ENCODE measurements at regions not wholly inside any gene's neighbourhood (a gene's known extent, or its start where the extent isn't known, plus 50 kb on each side); places are given as distances from the start of the nearest gene placed in this dataset.

GRCh38 chr16:85491058-85491771, 121.9 kb upstream of the GSE1 start:
- no peak for DNase-seq

- no peak for DNase-seq
Measured at GRCh38 chr16:85491798-85492294, 121.3 kb upstream of the GSE1 start.

GRCh38 chr16:85492295-85492864, 120.7 kb upstream of the GSE1 start:
- DNase-seq, result no peak

- DNase-seq, result no peak
Measured at GRCh38 chr16:85494315-85494714, 118.8 kb upstream of the GSE1 start.

- DNase-seq, result no peak
Measured at GRCh38 chr16:85495259-85495658, 117.9 kb upstream of the GSE1 start.

GRCh38 chr16:85495823-85496538, 117.1 kb upstream of the GSE1 start:
- no peak for DNase-seq

- no peak for DNase-seq
Measured at GRCh38 chr16:85497622-85498314, 115.4 kb upstream of the GSE1 start.

- peak; percentile 65 for DNase-seq
Measured at GRCh38 chr16:85498607-85499006, 114.5 kb upstream of the GSE1 start.

- DNase-seq, result no peak
Measured at GRCh38 chr16:85500220-85500619, 112.9 kb upstream of the GSE1 start.

- no peak for DNase-seq
Measured at GRCh38 chr16:85501900-85502299, 111.2 kb upstream of the GSE1 start.

- DNase-seq, result no peak
Measured at GRCh38 chr16:85502357-85502756, 110.8 kb upstream of the GSE1 start.

- no peak for DNase-seq
Measured at GRCh38 chr16:85503679-85504231, 109.4 kb upstream of the GSE1 start.

- no peak for DNase-seq
Measured at GRCh38 chr16:85504242-85504641, 108.9 kb upstream of the GSE1 start.

- DNase-seq, result no peak
Measured at GRCh38 chr16:85505794-85506634, 107.1 kb upstream of the GSE1 start.

GRCh38 chr16:85506635-85506911, 106.5 kb upstream of the GSE1 start:
- no peak for DNase-seq

- no peak for DNase-seq
Measured at GRCh38 chr16:85507342-85507741, 105.8 kb upstream of the GSE1 start.

- DNase-seq, result no peak
Measured at GRCh38 chr16:85508388-85508787, 104.7 kb upstream of the GSE1 start.

- DNase-seq, result no peak
Measured at GRCh38 chr16:85508993-85509392, 104.1 kb upstream of the GSE1 start.

GRCh38 chr16:85510041-85510659, 103.0 kb upstream of the GSE1 start:
- DNase-seq, result no peak

- no peak for DNase-seq
Measured at GRCh38 chr16:85511938-85512807, 100.9 kb upstream of the GSE1 start.

- no peak for DNase-seq
Measured at GRCh38 chr16:85512808-85513115, 100.4 kb upstream of the GSE1 start.

Measured in GF-D8 (cell line).